Panc1 (cell line): ENCODE measurements at regions not wholly inside any gene's neighbourhood (a gene's known extent, or its start where the extent isn't known, plus 50 kb on each side); places are given as distances from the start of the nearest gene placed in this dataset.

Source experiments
- CTCF ChIP-seq: fragments of 450-650 bp; IDR thresholded peaks from 2 replicates; pipeline ENCODE4 v1.5.1; 2017; ENCODE audit warnings: mild to moderate bottlenecking
- POLR2AphosphoS5 ChIP-seq: IDR thresholded peaks from 2 replicates; pipeline ENCODE4 v1.6.1; 2012; ENCODE audit warnings: mild to moderate bottlenecking, low read depth, low read length, moderate library complexity
- REST ChIP-seq, 2 experiments: IDR thresholded peaks; 2 replicates each; pipeline ENCODE4 v1.6.1; 2011 to 2012; ENCODE audit warnings: low read depth in 2 of 2, control low read depth in 1 of 2, low read length in 1 of 2, mild to moderate bottlenecking in 1 of 2, moderate library complexity in 1 of 2; ENCODE audit not compliant: insufficient read depth in 1 of 2
- SIN3A ChIP-seq: IDR thresholded peaks from 2 replicates; pipeline ENCODE4 v1.6.1; 2012; ENCODE audit warnings: low read depth, mild to moderate bottlenecking, low read length, moderate library complexity, borderline replicate concordance; ENCODE audit not compliant: insufficient read depth

GRCh38 chr3:73783811-73784210 is 159.1 kb upstream of the PDZRN3 start:
- no peak for TF ChIP-seq REST (IDR thresholded peaks at IDR 0.05; ENCODE audit: insufficient read depth in 1 of 2, low read depth in 2 of 2, low read length in 1 of 2)
- no peak for TF ChIP-seq CTCF
- no peak for TF ChIP-seq POLR2AphosphoS5
- no peak for TF ChIP-seq SIN3A
